ENCODE measurements at regions not wholly inside any gene's neighbourhood (a gene's known extent, or its start where the extent isn't known, plus 50 kb on each side); places are given as distances from the start of the nearest gene placed in this dataset.

GRCh38 chr12:115057445-115057844 lies 373.5 kb upstream of the TBX3 start:
- DNase-seq = no peak

- DNase-seq = no peak
These were observed 367.4 kb upstream of the TBX3 start for GRCh38 chr12:115051378-115051777.

- no peak for DNase-seq
These were observed 365.6 kb upstream of the TBX3 start for GRCh38 chr12:115049614-115050013.

- no peak for DNase-seq
These were observed 362.8 kb upstream of the TBX3 start for GRCh38 chr12:115046805-115047204.

GRCh38 chr12:115044073-115044472 lies 360.1 kb upstream of the TBX3 start:
- DNase-seq = no peak

GRCh38 chr12:115043079-115043478 lies 359.1 kb upstream of the TBX3 start:
- no peak for DNase-seq

- no peak for DNase-seq
These were observed 358.4 kb upstream of the TBX3 start for GRCh38 chr12:115042341-115042740.

GRCh38 chr12:115037830-115038229 lies 353.9 kb upstream of the TBX3 start:
- DNase-seq = no peak

GRCh38 chr12:115035535-115036107 lies 351.6 kb upstream of the TBX3 start:
- no peak for DNase-seq

- DNase-seq = no peak
These were observed 348.5 kb upstream of the TBX3 start for GRCh38 chr12:115032521-115032920.

GRCh38 chr12:115030017-115030416 lies 346.0 kb upstream of the TBX3 start:
- DNase-seq = no peak

GRCh38 chr12:115024531-115024930 lies 340.6 kb upstream of the TBX3 start:
- no peak for DNase-seq

GRCh38 chr12:115023279-115024265 lies 339.6 kb upstream of the TBX3 start:
- no peak for DNase-seq

GRCh38 chr12:115020091-115020490 lies 336.1 kb upstream of the TBX3 start:
- no peak for DNase-seq

- DNase-seq = no peak
These were observed 333.4 kb upstream of the TBX3 start for GRCh38 chr12:115017346-115017745.

GRCh38 chr12:115013236-115013981 lies 329.4 kb upstream of the TBX3 start:
- no peak for DNase-seq

GRCh38 chr12:115012861-115013235 lies 328.9 kb upstream of the TBX3 start:
- DNase-seq = no peak

GRCh38 chr12:115011703-115012102 lies 327.7 kb upstream of the TBX3 start:
- no peak for DNase-seq

GRCh38 chr12:115010324-115010995 lies 326.5 kb upstream of the TBX3 start:
- DNase-seq = no peak

- DNase-seq = no peak
These were observed 325.0 kb upstream of the TBX3 start for GRCh38 chr12:115008929-115009328.

- DNase-seq = no peak
These were observed 320.6 kb upstream of the TBX3 start for GRCh38 chr12:115004470-115005146.

GRCh38 chr12:115002434-115002833 lies 318.5 kb upstream of the TBX3 start:
- DNase-seq = no peak
